ENCODE measurements at regions not wholly inside any gene's neighbourhood (a gene's known extent, or its start where the extent isn't known, plus 50 kb on each side); places are given as distances from the start of the nearest gene placed in this dataset.

- no peak for TF ChIP-seq POLR2A (IDR thresholded peaks at IDR 0.05)
- no peak for TF ChIP-seq POLR2AphosphoS5 (IDR thresholded peaks at IDR 0.05)
- TF ChIP-seq CTCF (IDR thresholded peaks at IDR 0.05), result no peak
- TF ChIP-seq EP300 (IDR thresholded peaks at IDR 0.05), result no peak
Observed at GRCh38 chr4:149144060-149144459, 671.6 kb downstream of the IQCM start.
